ENCODE measurements at regions not wholly inside any gene's neighbourhood (a gene's known extent, or its start where the extent isn't known, plus 50 kb on each side); places are given as distances from the start of the nearest gene placed in this dataset.

GRCh38 chr2:187915810-187916209 lies 361.6 kb upstream of the TFPI start:
- H3K4me1 ChIP-seq, result no peaks in the 10 kb centered on the region
- no peak overlapping the region for H3K27ac ChIP-seq
- intact Hi-C loops (cut with DNase I), result no loop called here
- H3K9me3 ChIP-seq, result no peaks in the 10 kb centered on the region
- TF ChIP-seq CTCF (IDR thresholded peaks at IDR 0.05), result no peak
- H3K27me3 ChIP-seq, result no peaks in the 10 kb centered on the region
- H3K36me3 ChIP-seq, result no peaks in the 10 kb centered on the region
- no peak for ATAC-seq
- no peak for DNase-seq
- no peak overlapping the region for H3K4me3 ChIP-seq

GRCh38 chr2:187916799-187917198 lies 362.6 kb upstream of the TFPI start:
- Histone ChIP-seq H3K4me1 (no peaks in the 10 kb centered on the region), H3K27ac (no peak overlapping the region), H3K9me3 (no peaks in the 10 kb centered on the region), H3K27me3 (no peaks in the 10 kb centered on the region), H3K4me3 (no peak overlapping the region), H3K36me3 (no peaks in the 10 kb centered on the region)
- TF ChIP-seq CTCF (IDR thresholded peaks at IDR 0.05), result no peak
- intact Hi-C loops (cut with DNase I), result no loop called here
- DNase-seq (no peak), ATAC-seq (no peak)

- Histone ChIP-seq H3K4me1 (no peaks in the 10 kb centered on the region), H3K9me3 (no peaks in the 10 kb centered on the region), H3K27me3 (no peaks in the 10 kb centered on the region), H3K27ac (no peak overlapping the region), H3K4me3 (no peak overlapping the region), H3K36me3 (no peaks in the 10 kb centered on the region)
- no peak for TF ChIP-seq CTCF (IDR thresholded peaks at IDR 0.05)
- no peak for ATAC-seq
- no peak for DNase-seq
- intact Hi-C loops (cut with DNase I), result no loop called here
Observed at GRCh38 chr2:187917535-187917934, 363.3 kb upstream of the TFPI start.

GRCh38 chr2:187918996-187919821 lies 365.0 kb upstream of the TFPI start:
- no peaks in the 10 kb centered on the region for H3K9me3 ChIP-seq

GRCh38 chr2:187920511-187920910 lies 366.3 kb upstream of the TFPI start:
- Histone ChIP-seq H3K27me3 (no peaks in the 10 kb centered on the region), H3K36me3 (no peaks in the 10 kb centered on the region), H3K27ac (no peak overlapping the region), H3K9me3 (no peaks in the 10 kb centered on the region), H3K4me3 (no peak overlapping the region), H3K4me1 (no peaks in the 10 kb centered on the region)
- intact Hi-C loops (cut with DNase I), result no loop called here
- TF ChIP-seq CTCF (IDR thresholded peaks at IDR 0.05), result no peak
- DNase-seq (no peak), ATAC-seq (no peak)

More at GRCh38 chr2:187918996-187919821, 365.0 kb upstream of the TFPI start:
- ATAC-seq (no peak), DNase-seq (no peak)
- H3K27ac ChIP-seq, result no peak overlapping the region
- TF ChIP-seq CTCF (IDR thresholded peaks at IDR 0.05), result no peak
- intact Hi-C loops (cut with DNase I), result no loop called here
- H3K4me1 ChIP-seq, result no peaks in the 10 kb centered on the region
- H3K4me3 ChIP-seq, result no peak overlapping the region
- H3K27me3 ChIP-seq, result no peaks in the 10 kb centered on the region
- H3K36me3 ChIP-seq, result no peaks in the 10 kb centered on the region
